ENCODE measurements at regions not wholly inside any gene's neighbourhood (a gene's known extent, or its start where the extent isn't known, plus 50 kb on each side); places are given as distances from the start of the nearest gene placed in this dataset.

- Histone ChIP-seq H3F3A (replicated peaks; ENCODE audit: low read depth) (no peaks in the 10 kb centered on the region), H3K36me3 (ENCODE audit: insufficient read depth) (no peaks in the 10 kb centered on the region), H3K27me3 (ENCODE audit: insufficient read depth) (peaks cover 19% of the 10 kb centered on the region), H3K4me2 (peak overlapping the region; percentile 98), H3K4me3 (peak overlapping the region; percentile 77), H3K4me1 (ENCODE audit: insufficient read depth) (no peaks in the 10 kb centered on the region), H3K27ac (ENCODE audit: low read depth) (no peak overlapping the region), H4K20me1 (replicated peaks; ENCODE audit: insufficient read depth) (no peaks in the 10 kb centered on the region), H2AFZ (peak overlapping the region; percentile 99), H3K79me2 (replicated peaks; ENCODE audit: insufficient read depth) (no peaks in the 10 kb centered on the region), H3K9me2 (ENCODE audit: insufficient read depth) (no peaks in the 10 kb centered on the region)
- Mint-ChIP-seq H3K4me1 (peaks cover 12% of the 10 kb centered on the region; the same call in 2 of the 3 replicates), H3K27me3 (ENCODE audit: insufficient read depth, low read depth, poor library complexity) (peaks cover 19% of the 10 kb centered on the region), H3K36me3 (ENCODE audit: low read depth) (no peaks in the 10 kb centered on the region), H3K9me3 (no peaks in the 10 kb centered on the region), H3K27ac (no peak overlapping the region), H3K4me3 (peak overlapping the region; percentile 72)
- TF ChIP-seq ZNF114 (CRISPR knock-in tag; IDR thresholded peaks at IDR 0.05): no peak
- no peak for TF ChIP-seq JUNB (IDR thresholded peaks at IDR 0.05; ENCODE audit: unreplicated experiment)
- TF ChIP-seq CREB1 (CRISPR knock-in tag; IDR thresholded peaks at IDR 0.05; ENCODE audit: low read depth): no peak
- TF ChIP-seq CTCF (conservative IDR thresholded peaks at IDR 0.05; ENCODE audit: low read depth in 2 of 2): no peak
- TF ChIP-seq ZNF462 (CRISPR knock-in tag; IDR thresholded peaks at IDR 0.05): no peak
- TF ChIP-seq EZH2phosphoT487 (IDR thresholded peaks at IDR 0.05; ENCODE audit: unreplicated experiment): no peak
- TF ChIP-seq, protein P1, sequence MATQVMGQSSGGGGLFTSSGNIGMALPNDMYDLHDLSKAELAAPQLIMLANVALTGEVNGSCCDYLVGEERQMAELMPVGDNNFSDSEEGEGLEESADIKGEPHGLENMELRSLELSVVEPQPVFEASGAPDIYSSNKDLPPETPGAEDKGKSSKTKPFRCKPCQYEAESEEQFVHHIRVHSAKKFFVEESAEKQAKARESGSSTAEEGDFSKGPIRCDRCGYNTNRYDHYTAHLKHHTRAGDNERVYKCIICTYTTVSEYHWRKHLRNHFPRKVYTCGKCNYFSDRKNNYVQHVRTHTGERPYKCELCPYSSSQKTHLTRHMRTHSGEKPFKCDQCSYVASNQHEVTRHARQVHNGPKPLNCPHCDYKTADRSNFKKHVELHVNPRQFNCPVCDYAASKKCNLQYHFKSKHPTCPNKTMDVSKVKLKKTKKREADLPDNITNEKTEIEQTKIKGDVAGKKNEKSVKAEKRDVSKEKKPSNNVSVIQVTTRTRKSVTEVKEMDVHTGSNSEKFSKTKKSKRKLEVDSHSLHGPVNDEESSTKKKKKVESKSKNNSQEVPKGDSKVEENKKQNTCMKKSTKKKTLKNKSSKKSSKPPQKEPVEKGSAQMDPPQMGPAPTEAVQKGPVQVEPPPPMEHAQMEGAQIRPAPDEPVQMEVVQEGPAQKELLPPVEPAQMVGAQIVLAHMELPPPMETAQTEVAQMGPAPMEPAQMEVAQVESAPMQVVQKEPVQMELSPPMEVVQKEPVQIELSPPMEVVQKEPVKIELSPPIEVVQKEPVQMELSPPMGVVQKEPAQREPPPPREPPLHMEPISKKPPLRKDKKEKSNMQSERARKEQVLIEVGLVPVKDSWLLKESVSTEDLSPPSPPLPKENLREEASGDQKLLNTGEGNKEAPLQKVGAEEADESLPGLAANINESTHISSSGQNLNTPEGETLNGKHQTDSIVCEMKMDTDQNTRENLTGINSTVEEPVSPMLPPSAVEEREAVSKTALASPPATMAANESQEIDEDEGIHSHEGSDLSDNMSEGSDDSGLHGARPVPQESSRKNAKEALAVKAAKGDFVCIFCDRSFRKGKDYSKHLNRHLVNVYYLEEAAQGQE (IDR thresholded peaks at IDR 0.05; ENCODE audit: unreplicated experiment): no peak
- TF ChIP-seq, protein P2, sequence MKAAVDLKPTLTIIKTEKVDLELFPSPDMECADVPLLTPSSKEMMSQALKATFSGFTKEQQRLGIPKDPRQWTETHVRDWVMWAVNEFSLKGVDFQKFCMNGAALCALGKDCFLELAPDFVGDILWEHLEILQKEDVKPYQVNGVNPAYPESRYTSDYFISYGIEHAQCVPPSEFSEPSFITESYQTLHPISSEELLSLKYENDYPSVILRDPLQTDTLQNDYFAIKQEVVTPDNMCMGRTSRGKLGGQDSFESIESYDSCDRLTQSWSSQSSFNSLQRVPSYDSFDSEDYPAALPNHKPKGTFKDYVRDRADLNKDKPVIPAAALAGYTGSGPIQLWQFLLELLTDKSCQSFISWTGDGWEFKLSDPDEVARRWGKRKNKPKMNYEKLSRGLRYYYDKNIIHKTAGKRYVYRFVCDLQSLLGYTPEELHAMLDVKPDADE (IDR thresholded peaks at IDR 0.05): no peak
- no peak for TF ChIP-seq EZH2 (IDR thresholded peaks at IDR 0.05; ENCODE audit: low read depth, unreplicated experiment)
- no peak for TF ChIP-seq NANOG (IDR thresholded peaks at IDR 0.05; ENCODE audit: borderline replicate concordance)
- ATAC-seq (peak; percentile 83), DNase-seq (ENCODE audit: low spot score) (peak; percentile 64)
These were observed 96.1 kb downstream of the WTIP start for GRCh38 chr19:34577531-34578101.
